B cell (primary cell): ENCODE measurements at regions not wholly inside any gene's neighbourhood (a gene's known extent, or its start where the extent isn't known, plus 50 kb on each side); places are given as distances from the start of the nearest gene placed in this dataset.

Experiments
- ATAC-seq: fragments of 200-7000 bp; cut with Tn5 transposase; one replicate; pipeline ENCODE4 v1.10.0; 2021; ENCODE audit warnings: low read depth, mild to moderate bottlenecking, moderate number of reproducible peaks, moderate library complexity
- CTCF ChIA-PET: fragments of 350-600 bp; sonication (Branson Sonifier 250); formaldehyde crosslinking; loops from one replicate; lab custom pipeline; 2021; ENCODE audit warnings: antibody characterized with exemption, inconsistent platforms; lab: Charles Lee
- POLR2A ChIA-PET: fragments of 350-600 bp; sonication (Branson Sonifier 250); formaldehyde crosslinking; loops from one replicate; lab custom pipeline; 2021; ENCODE audit warnings: antibody characterized with exemption; lab: Charles Lee
- DNase-seq: peaks from one replicate; pipeline ENCODE4 v3.0.0; 2013
- H2AFZ ChIP-seq: 2 replicates; pipeline ENCODE4 v1.6.1; 2012; ENCODE audit warnings: mild to moderate bottlenecking, low read depth, low read length; ENCODE audit not compliant: insufficient read depth, poor library complexity, severe bottlenecking
- H3K27ac ChIP-seq, 2 donors: 1 replicate in 1 of 2; 2 replicates in 1 of 2; pipeline ENCODE4 v1.5.1; 2012 to 2013; ENCODE audit warnings: low read length in 2 of 2, mild to moderate bottlenecking in 2 of 2, moderate library complexity in 1 of 2
- H3K27me3 ChIP-seq, 4 experiments: fragments of 200-600 bp in 1 of 4; sonication (generic) in 1 of 4; replicated peaks in 1 of 4; 1 replicate in 2 of 4; 2 replicates in 2 of 4; pipeline versions ENCODE4 v1.6.1 to v1.7.0; 2013 to 2016; ENCODE audit warnings: low read length in 3 of 4, mild to moderate bottlenecking in 2 of 4, mixed read lengths in 1 of 4, moderate library complexity in 1 of 4; ENCODE audit not compliant: insufficient read depth in 4 of 4, control insufficient read depth in 3 of 4; ENCODE audit errors: control extremely low read depth in 1 of 4
- H3K36me3 ChIP-seq, 2 experiments: replicated peaks in 1 of 2; 1 replicate in 1 of 2; 2 replicates in 1 of 2; pipeline versions ENCODE4 v1.6.1 to v1.7.1; 2013; ENCODE audit warnings: low read length in 1 of 2; ENCODE audit not compliant: insufficient read depth in 2 of 2, control insufficient read depth in 1 of 2; ENCODE audit errors: control extremely low read depth in 1 of 2, extremely low read depth in 1 of 2
- H3K4me1 ChIP-seq, 2 donors: fragments of 200-600 bp in 1 of 2; sonication (generic) in 1 of 2; 1 replicate in 1 of 2; 2 replicates in 1 of 2; pipeline versions ENCODE4 v1.5.1 to v1.6.1; 2013 to 2017; ENCODE audit warnings: low read length in 2 of 2; ENCODE audit not compliant: control insufficient read depth in 2 of 2, insufficient read depth in 2 of 2
- H3K4me2 ChIP-seq: replicated peaks from 2 replicates; pipeline ENCODE3; 2012; ENCODE audit warnings: mild to moderate bottlenecking, low read depth, low read length; ENCODE audit not compliant: poor library complexity, severe bottlenecking
- H3K4me3 ChIP-seq, 5 experiments: fragments of 200-600 bp in 1 of 5; sonication (generic) in 1 of 5; 1 replicate in 3 of 5; 2 replicates in 2 of 5; pipeline versions ENCODE4 v1.5.1 to v1.7.0; 2011 to 2016; ENCODE audit warnings: low read length in 4 of 5, mild to moderate bottlenecking in 4 of 5, low read depth in 2 of 5, control low read depth in 1 of 5, moderate library complexity in 1 of 5; ENCODE audit not compliant: insufficient read depth in 1 of 5; ENCODE audit errors: control extremely low read depth in 1 of 5, extremely low read depth in 1 of 5
- H3K79me2 ChIP-seq: fragments of 200-600 bp; sonication (generic); one replicate; pipeline ENCODE4 v1.6.0; 2016; ENCODE audit warnings: low read length; ENCODE audit not compliant: control insufficient read depth, insufficient read depth
- H3K9ac ChIP-seq: fragments of 200-600 bp; sonication (generic); 2 replicates; pipeline ENCODE4 v1.6.1; 2017; ENCODE audit warnings: mild to moderate bottlenecking, low read length, moderate library complexity
- H3K9me3 ChIP-seq, 3 donors: one replicate each; pipeline versions ENCODE4 v1.6.1 to v1.7.1; 2013; ENCODE audit warnings: low read length in 2 of 3; ENCODE audit not compliant: control insufficient read depth in 2 of 3, insufficient read depth in 1 of 3; ENCODE audit errors: control extremely low read depth in 1 of 3
- H4K20me1 ChIP-seq: 2 replicates; pipeline ENCODE4 v1.6.0; 2012; ENCODE audit warnings: mild to moderate bottlenecking, low read length; ENCODE audit not compliant: insufficient read depth, control insufficient read depth, poor library complexity, severe bottlenecking
- H3K27ac Mint-ChIP-seq: one replicate; pipeline ENCODE4 v1.8.0; 2021; ENCODE audit warnings: mixed read lengths
- H3K27me3 Mint-ChIP-seq: one replicate; pipeline ENCODE4 v1.8.0; 2021; ENCODE audit warnings: mixed read lengths
- H3K4me1 Mint-ChIP-seq: one replicate; pipeline ENCODE4 v1.8.0; 2021; ENCODE audit warnings: mixed read lengths
- H3K4me3 Mint-ChIP-seq: one replicate; pipeline ENCODE4 v1.8.0; 2021; ENCODE audit warnings: mixed read lengths
- H3K9me3 Mint-ChIP-seq: one replicate; pipeline ENCODE4 v1.8.0; 2022; ENCODE audit warnings: mixed read lengths; ENCODE audit not compliant: insufficient read depth
- CTCF ChIP-seq: fragments of 200-600 bp; IDR thresholded peaks from one replicate; pipeline ENCODE4 v1.8.0; 2022; ENCODE audit warnings: antibody characterized with exemption, mild to moderate bottlenecking
- EZH2 ChIP-seq: IDR thresholded peaks from 2 replicates; pipeline ENCODE4 v1.6.1; 2012; ENCODE audit warnings: borderline replicate concordance, low read depth, mild to moderate bottlenecking, moderate library complexity, low read length; ENCODE audit not compliant: insufficient read depth, poor library complexity, severe bottlenecking
- WGBS: methylation state at CpG from one replicate; pipeline ENCODE4 v1.1.5; 2013; ENCODE audit warnings: missing lambda C conversion rate; ENCODE audit not compliant: insufficient coverage; 5-methylcytosine and 5-hydroxymethylcytosine counted together
- intact Hi-C: fragments of 100-400 bp; cut with micrococcal nuclease; formaldehyde crosslinking; loops from one replicate; pipeline ENCODE4 v1.10.0; 2022

- Histone ChIP-seq H2AFZ (no peak overlapping the region), H3K4me1 (no peaks in the 10 kb centered on the region), H3K4me2 (no peak overlapping the region), H3K4me3 (no peak overlapping the region), H3K79me2 (no peaks in the 10 kb centered on the region), H3K27ac (no peak overlapping the region), H3K27me3 (no peaks in the 10 kb centered on the region), H3K36me3 (no peaks in the 10 kb centered on the region), H3K9me3 (no peaks in the 10 kb centered on the region), H3K9ac (no peak overlapping the region), H4K20me1 (no peaks in the 10 kb centered on the region)
- H3K4me3 Mint-ChIP-seq, result no peak overlapping the region
- TF ChIP-seq CTCF, result no peak
- no peak for TF ChIP-seq EZH2
- H3K9me3 Mint-ChIP-seq, result no peaks in the 10 kb centered on the region
- no peaks in the 10 kb centered on the region for H3K4me1 Mint-ChIP-seq
- no peaks in the 10 kb centered on the region for H3K27me3 Mint-ChIP-seq
- ATAC-seq (no peak), DNase-seq (no peak)
- ChIA-PET CTCF (no interaction called here), POLR2A (no interaction called here)
- intact Hi-C loops, result no loop called here
- no CpG with 5 or more reads among the region's 1 CpG for WGBS
- H3K27ac Mint-ChIP-seq, result no peak overlapping the region
Measured at GRCh38 chr1:194959795-194960194, 1648.4 kb downstream of the KCNT2 start.

GRCh38 chr1:194952171-194952570 is 1656.1 kb downstream of the KCNT2 start:
- WGBS, result 95% methylated on average over 4 of the region's 6 CpGs
- H3K4me3 Mint-ChIP-seq, result no peak overlapping the region
- no peak for DNase-seq
- intact Hi-C loops, result no loop called here
- Histone ChIP-seq H3K27me3 (no peaks in the 10 kb centered on the region), H4K20me1 (no peaks in the 10 kb centered on the region), H3K79me2 (no peaks in the 10 kb centered on the region), H3K4me1 (no peaks in the 10 kb centered on the region), H2AFZ (no peak overlapping the region), H3K4me3 (no peak overlapping the region), H3K27ac (no peak overlapping the region), H3K36me3 (no peaks in the 10 kb centered on the region), H3K4me2 (no peak overlapping the region), H3K9ac (no peak overlapping the region), H3K9me3 (no peaks in the 10 kb centered on the region)
- ChIA-PET POLR2A (no interaction called here), CTCF (no interaction called here)
- no peaks in the 10 kb centered on the region for H3K9me3 Mint-ChIP-seq
- TF ChIP-seq CTCF (no peak), EZH2 (no peak)
- H3K27me3 Mint-ChIP-seq, result no peaks in the 10 kb centered on the region
- H3K4me1 Mint-ChIP-seq, result no peaks in the 10 kb centered on the region
- no peak overlapping the region for H3K27ac Mint-ChIP-seq
- ATAC-seq, result no peak
